Endothelial cell of umbilical vein (primary cell): ENCODE measurements at regions not wholly inside any gene's neighbourhood (a gene's known extent, or its start where the extent isn't known, plus 50 kb on each side); places are given as distances from the start of the nearest gene placed in this dataset.

ENCODE experiments used
- BruUV-seq: library from RNA; stranded (reverse); fragments of 400-500 nt; replicated peaks from 2 replicates; lab custom pipeline; 2021; lab: Mats Ljungman, UMichigan
- CTCF ChIA-PET: fragments of 300-600, 350-600 bp; sonication (Branson Sonifier 250); formaldehyde crosslinking; loops from one replicate; lab custom pipeline; 2021; ENCODE audit warnings: antibody characterized with exemption, inconsistent platforms; lab: Charles Lee
- POLR2A ChIA-PET: fragments of 300-600, 350-600 bp; sonication (Branson Sonifier 250); formaldehyde crosslinking; loops from one replicate; lab custom pipeline; 2021; ENCODE audit warnings: antibody characterized with exemption, inconsistent platforms; lab: Charles Lee
- DNase-seq: peaks from one replicate; pipeline ENCODE4 v3.0.0-alpha.2; 2011; ENCODE audit warnings: low read depth, low spot score
- FAIRE-seq: peaks from 2 replicates; lab custom pipeline; 2011; peaks lifted over from hg19 to GRCh38; lab: Jason Lieb, UNC
- H2AFZ ChIP-seq: 2 replicates; pipeline ENCODE4 v1.6.0; 2012; ENCODE audit warnings: low read depth, low read length, control low read depth, inconsistent platforms
- H3K27ac ChIP-seq: 2 replicates; pipeline ENCODE4 v1.5.1; 2011; ENCODE audit warnings: low read depth, mild to moderate bottlenecking, control low read depth, low read length, moderate library complexity; ENCODE audit not compliant: insufficient read depth
- H3K27me3 ChIP-seq, 2 experiments: 2 replicates each; pipeline versions ENCODE4 v1.6.0 to v1.6.1; 2011; ENCODE audit warnings: low read length in 2 of 2, mixed read lengths in 1 of 2; ENCODE audit not compliant: control insufficient read depth in 2 of 2, insufficient read depth in 2 of 2
- H3K36me3 ChIP-seq, 2 experiments: 2 replicates in 1 of 2; 3 replicates in 1 of 2; pipeline ENCODE4 v1.5.1; 2011; ENCODE audit warnings: low read length in 2 of 2, mild to moderate bottlenecking in 1 of 2, moderate library complexity in 1 of 2; ENCODE audit not compliant: control insufficient read depth in 2 of 2, insufficient read depth in 2 of 2; ENCODE audit errors: extremely low read depth in 1 of 2
- H3K4me1 ChIP-seq: 3 replicates; pipeline ENCODE4 v1.5.1; 2011; ENCODE audit warnings: mild to moderate bottlenecking, low read length; ENCODE audit not compliant: control insufficient read depth, insufficient read depth; ENCODE audit errors: extremely low read depth
- H3K4me2 ChIP-seq: 2 replicates; pipeline ENCODE4 v1.6.1; 2011; ENCODE audit warnings: low read length, control low read depth, mixed read lengths; ENCODE audit not compliant: insufficient read depth
- H3K4me3 ChIP-seq, 3 experiments: fragments of 200-600 bp in 1 of 3; sonication (generic), shearing (Covaris generic) in 1 of 3; replicated peaks in 1 of 3; 2 replicates each; pipeline ENCODE4 v1.5.1; 2011 to 2016; ENCODE audit warnings: control low read depth in 3 of 3, low read length in 3 of 3, mild to moderate bottlenecking in 2 of 3, inconsistent platforms in 1 of 3, low read depth in 1 of 3, moderate library complexity in 1 of 3; ENCODE audit not compliant: insufficient read depth in 1 of 3
- H3K79me2 ChIP-seq: 2 replicates; pipeline ENCODE4 v1.6.0; 2012; ENCODE audit warnings: low read length, inconsistent platforms; ENCODE audit not compliant: control insufficient read depth, insufficient read depth
- H3K9ac ChIP-seq: replicated peaks from 2 replicates; pipeline ENCODE3; 2011; ENCODE audit warnings: low read length, control low read depth; ENCODE audit not compliant: insufficient read depth; ENCODE audit errors: extremely low read depth
- H3K9me1 ChIP-seq: replicated peaks from 3 replicates; pipeline ENCODE4 v1.6.0; 2011; ENCODE audit warnings: mild to moderate bottlenecking, low read length; ENCODE audit not compliant: control insufficient read depth, insufficient read depth; ENCODE audit errors: extremely low read depth
- H3K9me3 ChIP-seq: replicated peaks from 2 replicates; pipeline ENCODE4 v1.5.1; 2012; ENCODE audit warnings: low read length, inconsistent platforms; ENCODE audit not compliant: control insufficient read depth, insufficient read depth
- H4K20me1 ChIP-seq: replicated peaks from 2 replicates; pipeline ENCODE3; 2011; ENCODE audit warnings: mild to moderate bottlenecking, low read length; ENCODE audit not compliant: control insufficient read depth, insufficient read depth; ENCODE audit errors: extremely low read depth
- CTCF ChIP-seq, 2 donors: IDR thresholded peaks; 1 replicate in 1 of 2; 2 replicates in 1 of 2; pipeline ENCODE4 v1.5.1; 2011; ENCODE audit warnings: low read length in 2 of 2, mild to moderate bottlenecking in 2 of 2, moderate library complexity in 2 of 2, control low read depth in 1 of 2, inconsistent platforms in 1 of 2, low read depth in 1 of 2; ENCODE audit not compliant: insufficient read depth in 1 of 2; ENCODE audit errors: extremely low read depth in 1 of 2
- EZH2 ChIP-seq: IDR thresholded peaks from 2 replicates; pipeline ENCODE4 v1.6.1; 2012; ENCODE audit warnings: borderline replicate concordance, low read depth, mild to moderate bottlenecking, moderate library complexity, low read length, inconsistent platforms; ENCODE audit not compliant: severe bottlenecking
- GATA2 ChIP-seq: IDR thresholded peaks from 2 replicates; pipeline ENCODE4 v1.7.0; 2011; ENCODE audit warnings: low read depth, mild to moderate bottlenecking, moderate library complexity, mixed read lengths, low read length; ENCODE audit not compliant: insufficient read length, insufficient read depth
- JUN ChIP-seq: IDR thresholded peaks from 2 replicates; pipeline ENCODE4 v1.6.1; 2011; ENCODE audit warnings: borderline replicate concordance, low read depth; ENCODE audit not compliant: insufficient read length, insufficient read depth
- MAX ChIP-seq: IDR thresholded peaks from 2 replicates; pipeline ENCODE4 v1.6.1; 2011; ENCODE audit not compliant: insufficient read depth, insufficient read length
- POLR2A ChIP-seq: IDR thresholded peaks from 2 replicates; pipeline ENCODE4 v1.6.1; 2012; ENCODE audit warnings: low read depth, mild to moderate bottlenecking, control low read depth, low read length
- dilution Hi-C: fragments of 300-500 bp; cut with MboI; formaldehyde crosslinking; loops from one replicate; pipeline ENCODE4 v1.15.0; 2019; ENCODE audit warnings: low sequenced_read_pairs; ENCODE audit not compliant: extremely low pct_ligation_motif_present
- intact Hi-C: fragments of 100-400 bp; cut with micrococcal nuclease; formaldehyde crosslinking; loops from one replicate; pipeline ENCODE4 v1.10.0; 2022

GRCh38 chr9:113734826-113735225, 141.3 kb upstream of the ZNF618 start:
- no TSS peak for BruUV-seq
- dilution Hi-C loops (no loop called here), intact Hi-C loops (loop anchor here (5.0 kb wide), 2 partner anchors 72 to 557 kb away; no protein-coding TSS in a partner anchor)
- Histone ChIP-seq H3K4me1 (no peaks in the 10 kb centered on the region), H3K36me3 (no peaks in the 10 kb centered on the region), H4K20me1 (no peaks in the 10 kb centered on the region), H3K4me3 (no peak overlapping the region), H3K9me1 (no peaks in the 10 kb centered on the region), H3K27me3 (peaks cover 6 to 16% of the 10 kb centered on the region in 2 experiments), H2AFZ (no peak overlapping the region), H3K4me2 (no peak overlapping the region), H3K9me3 (no peaks in the 10 kb centered on the region), H3K27ac (no peak overlapping the region), H3K79me2 (no peaks in the 10 kb centered on the region), H3K9ac (no peak overlapping the region)
- ChIA-PET POLR2A (no interaction called here), CTCF (interaction anchor here (1.1 kb wide), 1 partner anchor 373 kb away, joined by 4 read pairs; no protein-coding TSS in a partner anchor)
- FAIRE-seq, result no peak
- TF ChIP-seq EZH2 (no peak), MAX (no peak), GATA2 (no peak), JUN (no peak)
- DNase-seq, result no peak

- H3K4me1 ChIP-seq, result no peaks in the 10 kb centered on the region
- CTCF ChIA-PET, result interaction anchor here (0.7 to 2.7 kb wide), 34 partner anchors 11 to 553 kb away, joined by 3 to 23 read pairs (median 4); partner anchors contain the start of gene AMBP
- FAIRE-seq (peak; percentile 83), DNase-seq (peak; percentile 69)
- no peak overlapping the region for H3K9ac ChIP-seq
- H3K36me3 ChIP-seq, result no peaks in the 10 kb centered on the region
- peaks cover 6 to 13% of the 10 kb centered on the region in 2 experiments for H3K27me3 ChIP-seq
- H3K4me3 ChIP-seq, result no peak overlapping the region
- no peak overlapping the region for H2AFZ ChIP-seq
- intact Hi-C loops, result loop anchor here (1.0 to 5.0 kb wide), 9 partner anchors 55 to 555 kb away; partner anchors contain the start of gene ZNF618
- H3K4me2 ChIP-seq, result no peak overlapping the region
- no peak for TF ChIP-seq POLR2A
- peak; percentile 72 to 78 for TF ChIP-seq CTCF (IDR thresholded peaks at IDR 0.05; ENCODE audit: extremely low read depth in 1 of 2, insufficient read depth in 1 of 2, low read depth in 1 of 2, low read length in 2 of 2)
- dilution Hi-C loops, result no loop called here
- no peaks in the 10 kb centered on the region for H3K79me2 ChIP-seq
- no peaks in the 10 kb centered on the region for H3K9me3 ChIP-seq
- H3K27ac ChIP-seq, result no peak overlapping the region
- no peaks in the 10 kb centered on the region for H3K9me1 ChIP-seq
- no peaks in the 10 kb centered on the region for H4K20me1 ChIP-seq
- POLR2A ChIA-PET, result no interaction called here
- no TSS peak for BruUV-seq
Measured at GRCh38 chr9:113737517-113738271, 138.4 kb upstream of the ZNF618 start.
